ENCODE measurements at regions not wholly inside any gene's neighbourhood (a gene's known extent, or its start where the extent isn't known, plus 50 kb on each side); places are given as distances from the start of the nearest gene placed in this dataset.
"Not testable (repeated sequence)": the region's sequence is repeated elsewhere in the genome, so short reads cannot be mapped to it uniquely, and the experiment has no call there.

GRCh38 chr5:154626876-154627557 lies 128.2 kb upstream of the LARP1 start:
- no peak for DNase-seq

DNA sequence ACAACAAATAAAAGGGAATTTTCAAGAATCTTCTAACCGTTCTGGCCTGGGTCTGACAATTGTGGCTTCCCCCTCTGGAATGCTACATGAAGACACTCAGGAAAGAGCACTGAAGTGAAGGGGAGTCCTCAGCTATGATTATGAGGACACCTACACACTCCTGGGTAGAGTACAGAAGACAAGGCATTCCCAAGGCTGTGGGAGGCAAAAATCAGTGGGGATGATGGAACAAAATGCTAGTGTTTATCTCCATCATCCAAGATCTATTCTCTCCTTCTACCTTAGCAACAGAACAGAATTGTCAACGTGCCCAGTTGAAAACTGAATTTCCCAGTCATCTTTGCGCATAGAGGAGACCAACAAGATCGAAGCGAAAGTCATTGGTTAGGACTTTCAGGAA lies 130.1 kb upstream of the LARP1 start:
- no peak for DNase-seq

GRCh38 chr5:154624341-154624740 lies 130.8 kb upstream of the LARP1 start:
- DNase-seq = no peak

GRCh38 chr5:154620411-154620810 lies 134.8 kb upstream of the LARP1 start:
- no peak for DNase-seq

DNA sequence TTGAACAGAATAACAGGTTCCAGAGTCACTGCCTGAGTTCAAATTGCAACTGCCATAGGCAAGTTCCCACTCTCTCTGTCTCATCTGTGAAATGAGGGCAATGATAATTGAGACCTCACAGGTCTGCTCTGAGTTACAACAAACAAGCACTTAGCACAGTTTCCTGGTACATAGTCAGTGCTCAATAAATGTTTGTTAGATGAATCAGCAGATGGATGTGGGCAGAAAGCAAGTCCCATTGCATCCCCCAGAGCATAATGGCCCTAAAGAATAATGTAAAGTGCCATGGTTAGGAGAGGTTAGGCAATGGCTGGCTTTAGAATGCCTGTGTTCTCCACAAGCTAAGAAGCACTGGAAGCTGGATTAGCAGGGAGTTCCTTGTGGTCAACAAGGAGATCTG lies 136.5 kb upstream of the LARP1 start:
- DNase-seq = no peak

- DNase-seq = no peak
Measured at GRCh38 chr5:154614595-154614994, 136.6 kb upstream of the HAND1 start.

- DNase-seq = no peak
Measured at GRCh38 chr5:154614125-154614524, 136.1 kb upstream of the HAND1 start.

GRCh38 chr5:154612666-154613065 lies 134.6 kb upstream of the HAND1 start:
- no peak for DNase-seq

- DNase-seq = no peak
Measured at GRCh38 chr5:154611341-154611767, 133.3 kb upstream of the HAND1 start.

- DNase-seq = peak in 47 of 56 donors; percentile 2 to 70 (median 29)
Measured at GRCh38 chr5:154610321-154611154, 132.5 kb upstream of the HAND1 start.

GRCh38 chr5:154609251-154609650 lies 131.2 kb upstream of the HAND1 start:
- DNase-seq = no peak

- no peak for DNase-seq
Measured at GRCh38 chr5:154608531-154609011, 130.5 kb upstream of the HAND1 start.

- DNase-seq = no peak
Measured at GRCh38 chr5:154607746-154608145, 129.7 kb upstream of the HAND1 start.

DNA sequence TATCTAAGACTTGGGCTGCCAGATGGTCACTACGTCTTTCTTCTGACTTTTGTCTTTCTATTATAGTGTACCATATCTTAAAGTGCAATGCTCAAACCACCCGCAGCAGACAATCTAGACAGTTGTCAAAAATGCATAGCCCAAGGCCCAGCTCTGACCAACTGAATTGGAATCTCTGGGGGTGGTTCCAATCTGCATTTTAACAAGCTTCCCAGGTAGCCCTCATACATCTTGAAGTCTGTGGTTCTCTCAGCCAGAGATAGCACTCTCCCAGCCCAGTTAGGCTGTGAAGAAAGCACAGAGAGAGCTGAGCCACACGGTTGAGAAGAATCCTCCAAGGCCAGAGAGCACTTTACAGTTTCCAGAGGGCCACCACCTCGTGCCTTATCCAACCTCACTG lies 128.2 kb upstream of the HAND1 start:
- no peak for DNase-seq

DNA sequence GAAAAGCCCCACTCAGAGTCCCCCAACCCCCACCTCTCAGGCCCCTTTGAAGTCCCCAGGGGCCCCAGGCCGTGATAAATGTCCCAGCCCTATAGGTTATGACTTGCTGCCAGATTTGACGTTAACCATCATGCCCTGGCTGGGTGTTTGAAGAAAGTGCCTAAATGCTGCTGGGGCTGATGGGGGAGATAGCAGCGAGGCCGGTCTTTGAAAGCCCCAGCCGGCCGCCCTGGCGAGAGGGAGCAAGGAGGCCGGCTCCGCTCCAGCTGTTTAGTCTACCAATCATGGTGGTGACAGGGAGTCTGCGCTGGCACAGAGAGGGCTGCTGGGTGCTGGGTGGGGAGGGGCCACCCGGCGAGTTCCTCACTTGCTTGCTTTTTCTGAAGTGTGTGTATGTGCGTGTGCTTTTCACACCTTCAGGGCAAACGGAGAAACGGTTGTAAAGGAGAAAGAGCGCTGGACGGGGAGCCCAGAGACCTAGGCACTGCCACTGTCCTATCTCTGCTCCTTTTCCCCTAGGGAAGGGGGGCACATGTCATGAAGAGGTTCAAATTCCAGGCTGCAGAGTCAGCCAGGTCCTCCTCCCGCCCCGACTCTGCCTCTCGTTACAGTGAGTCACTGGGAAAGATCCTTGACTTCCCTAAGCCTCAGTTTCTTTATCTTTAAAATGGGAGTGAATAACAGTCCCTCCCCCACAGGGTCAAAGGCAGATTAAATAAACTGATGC lies 126.1 kb upstream of the HAND1 start:
- DNase-seq = no peak

DNA sequence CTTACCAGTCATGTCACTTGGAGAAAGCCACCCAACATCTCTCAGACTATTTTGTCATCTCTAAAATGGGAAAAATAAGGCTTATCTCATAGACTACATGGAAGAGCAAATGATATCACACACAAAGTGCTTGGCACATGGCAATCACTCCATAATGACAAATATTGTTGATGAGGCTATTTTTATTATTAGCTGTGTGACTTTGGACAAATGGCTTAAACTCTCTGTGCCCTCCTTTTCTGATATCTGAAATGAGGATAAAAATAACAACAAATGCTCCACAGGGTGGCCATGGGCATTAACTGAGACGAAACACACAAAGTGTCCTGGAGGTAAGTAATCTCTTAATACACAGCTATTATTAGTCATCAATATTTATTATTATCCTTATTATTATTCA lies 125.5 kb upstream of the HAND1 start:
- DNase-seq = no peak

DNA sequence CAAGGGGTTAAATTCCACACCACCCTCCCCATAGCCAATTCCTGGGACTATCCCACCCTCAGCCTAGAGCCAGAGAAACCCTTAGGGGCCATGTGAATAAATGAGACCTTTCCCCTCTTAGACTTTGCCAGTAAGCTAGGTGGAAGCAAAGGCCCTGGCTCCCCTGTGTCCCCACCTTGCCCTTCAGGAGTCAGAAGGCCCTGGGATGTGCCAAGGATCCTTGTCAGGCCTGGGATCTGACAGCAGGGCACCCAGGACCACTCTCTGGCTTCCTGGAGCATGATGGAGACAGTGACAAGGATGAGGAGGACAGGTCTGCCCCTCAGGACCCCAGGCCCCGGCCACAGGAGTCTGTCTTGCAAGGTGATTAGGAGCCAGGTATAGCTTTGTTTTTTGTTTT lies 125.0 kb upstream of the HAND1 start:
- DNase-seq = no peak

DNA sequence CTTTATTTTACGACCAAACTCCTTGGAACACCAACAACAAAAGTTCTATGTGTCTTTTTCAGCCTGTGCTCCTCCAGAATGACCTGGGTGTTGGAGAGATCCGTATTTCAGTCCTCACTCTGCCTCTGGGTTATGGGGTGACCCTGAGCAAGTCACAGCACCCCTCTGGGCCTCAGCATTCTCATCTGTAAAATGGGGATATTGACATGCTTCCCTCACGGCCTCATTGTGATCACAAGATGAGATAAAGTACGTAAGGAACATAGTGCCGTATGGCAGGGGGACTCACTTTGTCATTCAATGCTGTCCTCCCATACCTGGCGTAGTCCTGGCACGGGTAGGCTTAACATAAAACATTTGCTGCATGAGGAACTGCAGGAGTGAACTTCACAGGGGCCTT lies 123.0 kb upstream of the HAND1 start:
- no peak for DNase-seq

DNA sequence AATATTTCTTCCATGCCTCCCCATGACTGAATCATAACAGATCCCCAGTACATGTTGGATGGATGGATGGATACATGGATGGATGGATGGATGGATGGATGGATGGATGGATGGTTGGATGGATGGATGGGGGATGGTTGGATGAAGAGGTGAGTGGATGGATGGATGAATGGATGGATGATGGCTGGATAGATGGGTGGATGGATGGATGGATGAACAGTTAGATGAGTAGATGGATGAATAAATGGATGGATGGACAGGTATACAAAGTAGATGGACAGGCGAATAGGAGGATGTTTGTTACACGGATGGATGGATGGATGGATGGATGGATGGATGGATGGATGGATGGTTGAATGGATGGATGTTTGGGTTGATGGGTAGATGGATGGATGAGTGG lies 120.0 kb upstream of the HAND1 start:
- no peak for DNase-seq

GRCh38 chr5:154596844-154597243 lies 118.8 kb upstream of the HAND1 start:
- DNase-seq = not testable (repeated sequence)

DNA sequence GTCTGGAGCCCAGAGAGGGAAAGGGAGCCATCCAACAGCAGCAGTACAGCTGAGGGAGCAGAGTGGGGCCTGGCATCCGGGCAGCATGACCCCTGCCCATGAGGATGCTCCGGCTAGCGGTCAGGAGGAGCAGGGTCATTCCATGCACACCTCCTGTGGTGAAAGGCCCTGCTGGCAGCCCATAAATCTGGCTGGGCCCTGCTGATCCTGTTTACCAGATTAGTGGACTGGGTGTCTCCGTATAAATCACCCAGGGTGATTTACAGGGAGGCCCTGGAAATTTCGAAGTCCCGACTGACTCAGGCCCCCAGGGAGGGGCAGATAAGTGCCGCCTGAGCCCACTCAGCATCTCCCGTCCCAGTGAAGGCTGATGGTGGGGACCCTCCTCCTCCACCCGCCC lies 117.6 kb upstream of the HAND1 start:
- DNase-seq = no peak

DNA sequence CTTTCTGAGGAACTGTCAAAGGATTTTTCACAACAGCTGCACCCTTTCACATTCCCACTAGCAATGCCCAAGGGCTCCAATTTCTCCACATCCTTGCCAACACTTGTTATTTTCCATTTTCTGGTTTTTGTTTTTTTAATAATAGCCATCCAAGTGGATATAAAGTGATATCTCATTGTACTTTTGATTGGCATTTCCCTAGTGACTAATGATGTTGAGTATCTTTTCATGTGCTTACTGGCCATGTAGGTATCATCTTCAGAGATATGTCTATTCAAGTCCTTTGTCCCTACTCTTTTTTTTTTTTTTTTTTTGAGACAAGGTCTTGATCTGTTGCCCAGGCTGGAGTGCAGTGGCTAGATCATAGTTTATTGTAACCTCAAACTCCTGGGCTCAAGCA lies 115.8 kb upstream of the HAND1 start:
- DNase-seq = no peak
